ELF-1 (cell line): ENCODE measurements at regions not wholly inside any gene's neighbourhood (a gene's known extent, or its start where the extent isn't known, plus 50 kb on each side); places are given as distances from the start of the nearest gene placed in this dataset.
"Not testable (repeated sequence)": the region's sequence is repeated elsewhere in the genome, so short reads cannot be mapped to it uniquely, and the experiment has no call there.

Experiments
- DNase-seq: peaks from one replicate; pipeline ENCODE4 v3.0.0-alpha.2; 2016; ENCODE audit warnings: low read depth, low spot score

DNA sequence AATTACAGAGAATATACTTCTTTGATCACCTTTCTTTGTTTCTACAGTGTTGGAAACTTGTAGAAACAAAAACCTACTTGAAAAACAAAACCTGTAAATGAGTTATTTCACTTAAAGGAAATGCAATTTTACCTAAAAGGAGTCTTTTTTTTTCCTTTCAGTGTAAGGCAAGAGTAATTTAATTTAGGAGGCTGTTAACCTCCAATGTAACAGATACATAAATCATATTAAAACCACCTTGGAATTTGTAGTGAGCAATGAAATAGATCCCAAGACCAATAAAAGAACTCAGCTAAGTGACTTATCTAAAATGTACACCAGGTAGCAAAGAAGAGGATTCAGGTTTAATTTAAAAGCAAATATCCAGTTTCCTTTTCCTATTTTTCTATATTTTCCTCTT is 524.8 kb downstream of the CSNK1G3 start:
- no peak for DNase-seq

DNA sequence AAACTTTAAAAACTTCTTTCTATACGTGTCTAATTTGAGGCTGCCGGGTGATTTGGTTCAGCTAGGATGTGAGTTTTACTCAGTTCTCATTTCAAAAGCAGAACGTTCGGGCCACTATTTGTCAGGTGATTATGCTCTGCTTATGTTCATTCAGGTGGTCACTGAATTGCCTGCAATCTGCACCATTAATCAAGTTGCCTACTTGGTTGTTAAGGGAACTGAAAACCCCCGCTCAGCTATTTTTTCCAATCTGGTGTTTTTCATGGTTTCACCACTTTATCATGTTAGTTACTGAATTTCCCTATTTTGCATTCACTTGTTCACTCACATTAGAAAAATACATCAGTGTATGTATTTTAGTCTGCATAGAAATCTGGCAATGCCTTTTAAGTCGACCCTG is 523.0 kb downstream of the CSNK1G3 start:
- DNase-seq = no peak

DNA sequence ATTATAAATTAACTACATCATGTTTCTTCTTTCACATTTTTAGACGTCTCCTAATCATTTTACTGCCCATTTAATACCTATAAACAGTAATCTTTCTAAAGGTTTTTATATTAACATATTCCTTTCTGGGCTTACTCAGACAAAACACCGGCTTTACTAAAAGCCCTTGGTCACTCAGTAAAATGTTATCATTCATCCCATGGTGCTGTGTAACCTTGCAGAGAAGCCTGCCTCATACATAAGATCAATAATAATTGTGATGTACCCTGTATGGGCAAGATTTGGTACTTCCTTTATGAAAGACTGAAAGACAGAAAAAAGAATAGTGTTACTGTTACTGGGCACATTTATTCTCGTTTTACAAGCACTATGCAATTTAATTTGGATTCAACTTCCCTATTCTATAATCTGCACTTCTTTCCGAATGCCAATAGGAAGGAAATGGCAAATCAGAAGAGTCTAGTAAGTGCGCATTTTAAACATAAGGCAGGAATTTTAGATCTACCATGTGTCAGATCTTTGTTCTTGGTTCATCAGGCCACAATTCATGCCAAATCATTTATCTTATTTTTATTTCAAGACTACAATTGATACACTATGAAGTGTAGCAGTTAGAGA is 522.2 kb downstream of the CSNK1G3 start:
- no peak for DNase-seq

DNA sequence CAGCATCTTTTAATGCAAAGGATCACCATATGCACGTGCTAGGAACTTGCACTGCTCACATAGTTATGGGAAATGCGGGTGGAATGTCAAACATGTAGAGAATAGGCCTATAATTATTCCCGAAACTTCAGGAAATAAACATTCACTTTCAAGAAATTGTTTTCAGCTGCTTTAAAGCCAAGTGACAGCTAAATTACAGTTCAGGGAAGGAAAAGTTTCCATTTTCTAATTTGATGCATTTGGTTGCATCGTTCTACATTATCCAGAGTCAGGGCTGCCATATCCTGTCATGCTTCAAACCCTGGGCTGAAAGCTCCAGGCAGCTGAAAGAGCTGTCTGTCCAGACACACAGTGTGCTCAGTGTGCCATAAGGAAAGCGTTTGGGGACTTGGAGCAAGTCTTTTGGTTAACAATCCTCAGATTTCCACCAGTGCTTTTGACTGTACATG is 518.1 kb downstream of the CSNK1G3 start:
- no peak for DNase-seq

DNA sequence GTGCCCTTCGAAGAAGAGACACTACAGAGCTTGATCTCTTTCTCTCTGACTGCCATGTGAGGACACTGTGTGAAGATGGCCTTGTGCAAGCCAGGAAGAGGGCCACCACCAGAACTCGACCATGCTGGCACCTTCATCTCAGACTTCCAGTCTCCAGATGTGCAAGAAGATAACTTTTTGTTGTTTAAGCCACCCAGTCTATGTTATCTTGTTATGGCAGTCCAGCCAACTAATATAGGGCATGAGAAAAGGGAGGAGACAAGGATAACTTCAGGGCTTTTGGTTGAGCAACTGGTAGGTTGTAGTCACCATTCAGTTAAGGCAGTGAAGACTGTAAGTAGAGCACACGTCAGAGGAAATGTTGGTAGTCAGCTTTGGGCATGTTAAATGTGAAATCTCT is 515.5 kb downstream of the CSNK1G3 start:
- no peak for DNase-seq

DNA sequence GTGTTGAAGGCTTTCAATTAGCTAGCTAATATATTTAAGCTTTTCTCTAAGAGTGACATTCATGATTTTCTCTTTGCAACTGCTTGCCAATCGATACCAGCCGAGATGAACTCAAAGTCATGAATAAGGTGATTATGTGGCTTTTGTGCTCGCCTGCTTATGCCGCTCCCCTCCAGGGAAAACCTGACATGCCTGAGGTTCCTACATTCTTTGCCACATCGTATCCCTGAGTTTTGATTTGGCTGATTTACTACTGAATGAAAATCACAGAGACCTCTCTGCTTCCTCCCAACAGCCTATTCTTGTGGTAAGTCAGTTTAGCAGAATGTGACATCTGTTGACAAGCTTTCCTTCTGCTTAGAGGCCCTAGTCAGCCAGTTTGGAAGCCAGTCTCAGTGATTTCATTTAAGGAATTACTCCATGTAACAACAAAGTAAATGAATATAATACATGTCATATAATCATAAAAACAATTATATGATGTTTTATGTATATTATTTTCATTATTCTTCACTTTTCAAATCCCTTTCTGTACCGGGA is 513.4 kb downstream of the CSNK1G3 start:
- DNase-seq = peak; percentile 6

DNA sequence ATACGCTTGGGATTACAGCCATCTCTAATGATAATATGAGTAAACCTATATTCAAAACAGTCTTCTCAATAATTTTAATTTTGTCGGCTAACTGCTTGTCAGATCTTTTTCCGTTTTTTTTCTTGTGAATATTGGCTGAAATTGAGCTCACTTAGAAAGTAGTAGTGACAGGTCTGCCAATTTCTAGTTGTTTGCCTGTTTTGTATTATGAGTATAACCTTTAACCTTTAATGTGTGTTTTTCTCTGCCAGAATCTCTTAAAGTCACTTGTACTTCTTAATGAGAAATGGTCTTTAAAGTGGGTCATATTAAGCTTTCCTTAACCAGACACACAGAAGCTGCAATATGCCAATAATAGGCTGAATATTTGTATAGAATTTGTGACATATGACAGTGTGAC is 511.0 kb downstream of the CSNK1G3 start:
- no peak for DNase-seq

DNA sequence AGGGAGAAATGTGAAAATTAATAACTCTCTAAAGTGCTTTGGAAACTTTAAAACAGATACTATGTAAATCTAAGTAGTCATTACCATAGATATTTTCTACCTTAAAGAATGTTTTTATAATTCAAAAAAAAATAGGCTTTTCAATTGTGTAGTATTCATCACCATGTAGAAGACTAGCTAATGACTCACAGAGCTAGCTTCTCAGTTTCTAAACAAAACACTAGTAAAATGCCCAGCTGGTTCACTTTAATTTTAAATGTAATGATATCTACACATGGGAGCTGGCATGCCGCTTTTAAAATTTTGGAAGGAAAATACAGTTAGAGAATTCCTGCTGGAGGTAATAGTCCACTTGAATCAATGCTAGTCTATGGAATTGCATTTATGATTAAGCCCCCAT is 509.8 kb downstream of the CSNK1G3 start:
- DNase-seq = no peak

DNA sequence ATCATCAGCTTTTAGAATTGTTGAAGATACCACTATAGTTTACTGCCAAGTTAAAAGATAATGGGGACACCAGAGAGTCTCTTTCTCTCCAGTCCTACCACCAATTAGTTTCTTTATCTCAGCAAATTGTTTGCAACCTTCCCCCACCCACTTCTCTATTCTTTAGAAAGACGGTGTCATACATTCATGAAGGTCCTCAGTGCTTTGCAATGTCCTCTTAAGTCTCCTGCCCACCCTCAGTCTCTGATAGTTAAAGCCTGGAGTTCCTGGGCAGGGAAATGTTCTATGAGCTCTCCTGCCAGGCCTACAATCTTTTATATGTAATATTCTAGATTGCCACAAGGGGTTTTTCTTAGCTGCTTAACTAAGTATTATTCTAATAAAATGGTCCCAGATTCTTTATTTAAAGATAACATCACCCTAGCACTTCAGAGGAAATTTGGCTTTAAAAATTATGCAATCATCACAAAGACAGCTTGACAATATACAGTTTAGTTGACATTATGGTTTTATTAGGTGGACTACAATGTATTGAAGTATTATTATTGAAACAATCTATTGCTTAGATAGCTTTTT is 509.2 kb downstream of the CSNK1G3 start:
- no peak for DNase-seq

DNA sequence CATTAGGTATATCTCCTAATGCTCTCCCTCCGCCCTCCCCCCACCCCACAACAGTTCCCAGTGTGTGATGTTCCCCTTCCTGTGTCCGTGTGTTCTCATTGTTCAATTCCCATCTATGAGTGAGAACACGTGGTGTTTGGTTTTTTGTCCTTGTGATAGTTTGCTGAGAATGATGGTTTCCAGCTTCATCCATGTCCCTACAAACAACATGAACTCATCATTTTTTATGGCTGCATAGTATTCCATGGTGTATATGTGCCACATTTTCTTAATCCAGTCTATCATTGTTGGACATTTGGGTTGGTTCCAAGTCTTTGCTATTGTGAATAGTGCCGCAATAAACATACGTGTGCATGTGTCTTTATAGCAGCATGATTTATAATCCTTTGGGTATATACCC is 505.3 kb downstream of the CSNK1G3 start:
- not testable (repeated sequence) for DNase-seq

DNA sequence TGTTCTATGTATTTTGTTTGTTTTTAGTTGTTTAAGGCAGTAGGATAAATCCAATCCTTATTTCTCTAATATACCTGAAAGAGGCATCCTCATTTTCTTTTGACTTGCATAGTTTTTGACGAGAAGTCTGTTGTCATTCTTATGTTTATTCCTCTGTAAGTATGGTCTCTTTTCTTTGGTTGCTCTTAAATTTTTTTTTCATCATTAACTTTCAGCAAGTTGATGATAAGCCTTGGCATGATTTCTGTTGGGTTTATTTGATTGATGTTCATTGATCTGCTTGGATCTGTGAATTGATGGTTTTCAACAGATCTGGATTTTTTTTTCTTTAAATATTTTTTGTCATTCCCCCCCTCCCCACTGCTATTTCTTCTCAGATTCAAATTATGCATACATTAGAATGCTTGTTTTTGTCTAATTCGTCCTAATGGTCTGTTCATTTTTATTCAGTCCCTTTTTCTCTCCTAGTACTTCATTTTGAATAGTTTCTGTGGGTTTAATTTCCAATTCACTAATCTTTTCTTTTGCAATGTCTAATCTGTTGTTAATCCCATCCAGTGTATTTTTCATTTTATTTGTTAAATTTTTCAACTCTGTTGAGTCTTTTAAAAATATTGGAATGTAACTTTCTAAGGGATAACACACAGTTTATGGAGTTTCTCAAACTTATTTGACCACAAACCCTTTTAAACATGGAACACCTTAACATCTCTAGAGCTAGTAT is 495.9 kb downstream of the CSNK1G3 start:
- DNase-seq = no peak

DNA sequence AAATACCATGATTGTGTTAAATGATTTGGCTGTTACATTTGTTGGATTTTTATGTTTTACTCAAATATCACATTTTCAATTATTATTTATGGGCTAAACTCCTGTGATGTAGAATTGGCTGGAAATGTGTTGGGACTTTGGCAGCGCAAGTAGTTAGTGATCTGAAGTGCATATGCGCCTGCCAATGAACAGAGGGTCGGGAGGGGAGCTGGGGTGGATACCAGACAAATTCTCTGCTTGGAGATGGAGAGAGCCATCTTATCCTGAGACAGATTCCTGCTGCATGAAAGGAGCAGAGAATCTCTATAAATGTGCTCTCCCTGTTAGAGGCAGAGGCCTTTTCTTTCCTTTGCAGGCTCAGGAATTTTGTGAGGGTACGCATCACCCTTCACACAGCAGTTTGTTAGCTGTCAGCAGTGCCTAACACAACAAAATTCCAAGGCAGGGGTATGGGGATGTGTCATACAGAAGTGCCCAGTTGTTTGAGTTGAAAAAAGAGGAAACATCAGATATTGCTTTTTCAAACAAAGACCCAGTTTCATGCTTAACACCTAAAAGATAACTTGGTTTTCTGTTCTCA is 489.1 kb downstream of the CSNK1G3 start:
- DNase-seq = peak; percentile 18

DNA sequence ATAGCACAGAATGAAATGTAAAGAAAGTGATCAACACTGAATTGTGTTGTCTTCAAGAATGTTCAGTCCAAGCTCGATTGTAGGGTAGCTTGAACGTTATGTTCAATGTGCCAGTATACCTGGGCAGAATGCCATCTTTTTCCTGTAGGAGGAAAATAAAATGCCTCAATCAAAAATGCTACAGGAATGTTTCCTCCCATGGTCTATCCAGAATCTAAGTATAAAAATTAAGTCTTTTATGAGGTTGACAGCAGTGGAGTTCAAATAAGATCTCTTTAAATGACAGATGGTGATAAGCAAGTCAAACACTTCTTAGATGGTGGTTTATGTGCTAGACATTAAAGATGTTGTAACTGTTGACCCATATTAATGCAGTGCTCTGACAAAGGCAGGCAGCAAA is 488.6 kb downstream of the CSNK1G3 start:
- no peak for DNase-seq

DNA sequence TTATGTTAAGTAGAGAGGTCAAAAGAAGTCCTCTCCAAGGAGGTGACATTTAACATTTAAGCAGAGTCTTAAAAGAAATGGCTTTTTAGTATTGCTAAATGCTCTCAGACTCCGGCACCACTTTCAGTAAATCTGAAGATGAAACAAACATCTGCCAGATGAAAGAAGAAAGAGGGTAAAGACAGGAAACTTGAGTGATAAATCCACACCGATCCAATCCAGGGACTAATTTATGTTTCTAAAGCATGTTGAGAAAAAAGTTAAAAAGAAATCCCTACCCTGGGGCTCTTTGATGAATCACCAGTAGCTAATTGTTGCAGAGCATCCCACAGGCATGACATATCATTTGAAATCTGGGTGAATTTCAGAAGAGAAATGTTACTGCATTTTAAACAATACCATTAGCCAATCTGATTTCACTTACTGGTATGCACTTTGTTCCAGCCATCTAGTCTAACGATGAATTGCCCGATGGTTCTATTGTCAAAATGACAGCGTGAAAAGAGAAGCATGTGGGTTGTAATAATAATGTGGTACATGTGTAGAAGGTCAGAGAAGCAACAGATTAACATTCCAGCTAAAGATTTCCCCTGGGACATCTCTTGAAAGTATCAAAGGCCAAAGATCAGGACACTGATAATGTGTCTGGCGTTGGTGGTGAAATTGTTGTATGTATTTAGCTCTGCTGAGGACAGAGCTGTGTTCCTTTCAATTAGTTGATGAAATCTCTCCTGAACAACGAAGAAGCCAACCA is 485.7 kb downstream of the CSNK1G3 start:
- peak; percentile 15 for DNase-seq

DNA sequence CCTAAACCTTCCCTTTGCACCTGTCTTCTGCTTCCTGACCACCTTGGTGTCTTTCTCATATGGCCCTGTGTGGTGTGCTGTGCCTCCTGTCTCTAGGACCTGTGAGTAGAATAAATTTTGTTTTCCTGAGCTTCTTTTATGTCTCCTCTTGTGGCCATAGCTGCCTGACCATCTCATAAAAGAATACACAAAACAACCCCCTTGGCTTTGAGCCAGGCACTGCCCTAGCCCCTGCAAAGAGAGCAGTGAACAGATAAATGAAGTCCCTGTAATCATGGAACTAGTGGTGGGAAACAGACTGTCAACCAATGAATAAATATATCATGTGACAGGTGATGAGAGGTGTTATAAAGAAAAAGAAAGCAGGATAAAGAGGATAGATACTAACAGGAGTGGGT is 485.1 kb downstream of the CSNK1G3 start:
- DNase-seq = no peak

DNA sequence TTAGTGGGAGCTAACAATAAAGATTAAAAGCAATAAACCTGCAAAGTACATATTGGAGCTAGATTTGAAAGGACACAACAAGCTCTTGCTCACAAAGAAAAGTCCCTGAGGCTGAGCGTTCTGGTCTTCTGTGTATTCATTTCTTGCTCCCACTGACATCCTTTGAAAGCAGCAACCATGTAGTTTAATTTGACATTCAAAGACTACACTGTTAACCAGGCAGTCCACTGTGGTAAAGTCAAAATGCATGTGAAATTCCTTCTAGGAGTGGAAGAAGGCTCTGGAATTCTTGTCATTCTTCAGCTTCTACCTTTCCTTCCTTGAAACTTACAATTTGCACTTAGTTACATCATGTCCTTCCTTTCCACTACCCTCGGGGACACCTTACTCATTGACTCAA is 480.7 kb downstream of the CSNK1G3 start:
- peak; percentile 24 for DNase-seq

DNA sequence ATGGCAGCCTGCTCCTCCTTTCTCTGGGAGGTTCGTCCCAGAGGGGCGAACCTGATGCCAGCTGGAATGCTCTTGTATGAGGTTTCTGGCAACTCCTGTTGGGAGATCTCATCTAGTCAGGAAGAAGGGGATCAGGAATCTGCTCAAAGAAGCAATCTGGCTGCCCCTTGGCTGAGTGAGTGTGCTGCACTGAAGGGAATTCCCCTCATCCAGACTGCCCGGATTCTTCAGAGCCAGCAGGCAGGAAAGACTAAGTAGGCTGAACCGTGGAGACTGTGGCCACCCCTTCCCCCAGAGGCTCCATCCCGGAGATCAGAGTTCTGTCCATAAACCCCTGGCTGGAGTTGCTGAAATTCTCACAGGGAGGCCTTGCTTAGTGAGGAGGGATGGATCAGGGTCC is 476.0 kb downstream of the CSNK1G3 start:
- peak; percentile 14 for DNase-seq

DNA sequence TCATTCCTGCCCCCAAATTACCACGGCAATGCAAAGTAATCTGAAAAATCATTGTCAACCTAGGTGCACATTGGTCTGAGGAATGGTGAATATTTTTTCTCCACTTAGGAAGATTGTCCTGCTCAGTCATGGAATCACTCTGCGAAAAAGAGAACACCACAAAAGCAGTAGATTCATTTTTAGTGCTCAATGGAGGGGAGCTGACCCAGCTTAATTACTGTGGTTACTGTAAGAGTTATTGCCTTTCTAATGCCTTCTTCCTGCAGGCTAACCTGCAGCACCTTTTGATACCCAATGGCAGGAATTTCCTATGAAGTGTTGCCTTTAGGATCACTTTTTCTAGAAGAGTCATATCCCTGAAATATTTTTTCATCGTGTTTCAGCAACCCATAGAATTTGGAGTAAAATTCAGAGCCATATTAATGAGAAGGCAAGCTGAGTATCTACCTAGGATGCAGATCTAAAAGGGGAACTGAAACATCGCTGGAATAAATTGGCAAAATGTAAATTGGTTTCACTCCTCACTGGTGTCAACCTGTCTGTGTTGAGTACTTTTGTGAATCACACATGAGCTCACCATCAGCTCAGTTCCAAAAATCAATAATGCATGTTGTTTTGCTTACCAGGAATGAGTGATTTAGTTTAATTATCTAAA is 464.5 kb downstream of the CSNK1G3 start:
- no peak for DNase-seq

DNA sequence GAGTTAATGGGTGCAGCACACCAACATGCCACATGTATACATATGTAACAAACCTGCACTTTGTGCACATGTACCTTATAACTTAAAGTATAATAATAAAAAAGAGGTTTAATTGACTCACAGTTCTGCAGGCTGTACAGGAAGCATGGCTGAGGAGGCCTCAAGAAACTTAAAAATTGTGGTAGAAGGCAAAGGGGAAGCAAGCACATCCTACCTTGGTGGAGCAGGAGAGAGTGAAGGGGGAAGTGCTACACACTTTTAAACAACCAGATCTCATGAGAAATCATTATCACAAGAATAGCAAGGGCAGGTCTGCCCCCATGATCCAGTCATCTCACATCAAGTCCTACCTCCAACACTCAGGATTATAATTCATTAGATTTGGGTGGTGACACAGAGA is 463.5 kb downstream of the CSNK1G3 start:
- not testable (repeated sequence) for DNase-seq

DNA sequence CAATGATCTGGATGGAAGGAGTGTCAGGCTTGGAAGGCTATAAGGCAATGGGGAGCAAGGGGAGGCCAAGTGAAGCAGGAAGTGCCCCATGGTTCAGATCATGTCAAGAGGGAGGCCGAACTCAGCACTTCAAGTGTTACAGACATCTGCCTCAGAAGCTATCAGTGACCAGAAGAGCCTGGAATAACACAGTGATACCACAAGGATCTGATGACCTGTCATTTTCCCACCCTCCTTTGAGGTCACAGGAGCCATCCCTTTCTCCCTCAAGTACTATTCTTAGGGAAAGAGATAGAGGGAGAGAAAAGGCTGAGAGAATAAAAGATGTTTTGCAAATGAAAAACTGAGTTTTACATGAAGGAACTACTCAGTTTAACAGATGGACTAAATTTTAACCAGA is 454.8 kb downstream of the CSNK1G3 start:
- no peak for DNase-seq

DNA sequence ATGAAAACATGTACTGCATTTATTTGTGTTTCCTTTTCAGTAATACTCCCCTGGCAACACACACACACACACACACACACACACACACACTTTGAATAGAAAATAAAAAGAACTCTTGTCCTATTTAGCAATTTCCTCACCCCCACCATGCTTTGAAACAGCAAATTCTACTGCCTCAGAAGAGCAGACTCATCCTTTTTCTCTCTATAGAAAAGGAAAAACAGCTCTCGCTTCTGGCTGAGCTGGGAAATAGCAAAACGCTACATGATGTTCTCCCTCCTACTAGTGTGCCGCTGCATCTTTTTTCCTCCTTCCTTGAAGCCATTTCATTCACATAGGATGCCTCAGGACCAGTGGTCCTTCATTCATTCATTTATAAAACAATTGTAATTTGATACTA is 453.6 kb downstream of the CSNK1G3 start:
- no peak for DNase-seq
